RWPE2 (cell line): ENCODE measurements at regions not wholly inside any gene's neighbourhood (a gene's known extent, or its start where the extent isn't known, plus 50 kb on each side); places are given as distances from the start of the nearest gene placed in this dataset.

Experiments used
- ATAC-seq: fragments of 200-7000 bp; cut with Tn5 transposase; 3 replicates; pipeline ENCODE4 v1.9.1; 2021; ENCODE audit warnings: low read depth
- DNase-seq: peaks from one replicate; pipeline ENCODE4 v3.0.0-alpha.2; 2020; ENCODE audit warnings: low spot score
- H3K27ac ChIP-seq: fragments of 450-650 bp; 2 replicates; pipeline ENCODE4 v1.5.1; 2017; ENCODE audit warnings: mild to moderate bottlenecking; ENCODE audit not compliant: poor library complexity, severe bottlenecking
- H3K27me3 ChIP-seq: fragments of 250-450 bp; sonication (Bioruptor Pico); 2 replicates; pipeline ENCODE4 v1.5.1; 2021; ENCODE audit warnings: mild to moderate bottlenecking, moderate library complexity; ENCODE audit not compliant: insufficient read depth, poor library complexity, severe bottlenecking
- H3K36me3 ChIP-seq: fragments of 250-450 bp; sonication (Bioruptor Pico); 2 replicates; pipeline ENCODE4 v1.5.1; 2020; ENCODE audit warnings: low read depth, mild to moderate bottlenecking, moderate library complexity
- H3K4me1 ChIP-seq: fragments of 250-450 bp; sonication (Bioruptor Pico); 2 replicates; pipeline ENCODE4 v1.5.1; 2021; ENCODE audit warnings: mild to moderate bottlenecking, moderate library complexity; ENCODE audit not compliant: insufficient read depth, poor library complexity, severe bottlenecking
- H3K4me3 ChIP-seq: fragments of 250-450 bp; sonication (Bioruptor Pico); 2 replicates; pipeline ENCODE4 v1.5.1; 2021; ENCODE audit warnings: mild to moderate bottlenecking, moderate library complexity; ENCODE audit not compliant: severe bottlenecking
- H3K9me3 ChIP-seq: fragments of 250-450 bp; sonication (Bioruptor Pico); 2 replicates; pipeline ENCODE4 v1.5.1; 2021; ENCODE audit warnings: mild to moderate bottlenecking, moderate library complexity; ENCODE audit not compliant: severe bottlenecking
- CTCF ChIP-seq: fragments of 450-650 bp; IDR thresholded peaks from one replicate; pipeline ENCODE4 v1.5.1; 2017; ENCODE audit warnings: mild to moderate bottlenecking, moderate library complexity; ENCODE audit not compliant: poor library complexity, severe bottlenecking

GRCh38 chr5:42225009-42225408, 198.2 kb upstream of the GHR start:
- Histone ChIP-seq H3K27ac (no peak overlapping the region), H3K36me3 (no peaks in the 10 kb centered on the region), H3K9me3 (no peaks in the 10 kb centered on the region), H3K4me3 (no peak overlapping the region), H3K4me1 (no peaks in the 10 kb centered on the region), H3K27me3 (no peaks in the 10 kb centered on the region)
- DNase-seq (no peak), ATAC-seq (no peak)
- no peak for TF ChIP-seq CTCF

GRCh38 chr5:42228279-42228678, 195.0 kb upstream of the GHR start:
- no peaks in the 10 kb centered on the region for H3K9me3 ChIP-seq
- H3K4me3 ChIP-seq: no peak overlapping the region
- no peak for TF ChIP-seq CTCF
- H3K4me1 ChIP-seq: no peaks in the 10 kb centered on the region
- ATAC-seq (peak; percentile 31; the same call in 1 of the 3 replicates), DNase-seq (no peak)
- H3K36me3 ChIP-seq: no peaks in the 10 kb centered on the region
- H3K27me3 ChIP-seq: peaks cover 3% of the 10 kb centered on the region
- no peak overlapping the region for H3K27ac ChIP-seq

- no peak for DNase-seq
- H3K4me3 ChIP-seq: no peak overlapping the region
- no peaks in the 10 kb centered on the region for H3K9me3 ChIP-seq
- peaks cover 5% of the 10 kb centered on the region for H3K27me3 ChIP-seq
- H3K4me1 ChIP-seq: no peaks in the 10 kb centered on the region
- H3K27ac ChIP-seq: no peak overlapping the region
- ATAC-seq: no peak
- H3K36me3 ChIP-seq: no peaks in the 10 kb centered on the region
- no peak for TF ChIP-seq CTCF
Measured at GRCh38 chr5:42230839-42231238, 192.4 kb upstream of the GHR start.

- H3K27me3 ChIP-seq: peaks cover 5% of the 10 kb centered on the region
- no peak for TF ChIP-seq CTCF
- H3K36me3 ChIP-seq: no peaks in the 10 kb centered on the region
- H3K4me3 ChIP-seq: no peak overlapping the region
- H3K9me3 ChIP-seq: no peaks in the 10 kb centered on the region
- ATAC-seq (no peak), DNase-seq (no peak)
- H3K4me1 ChIP-seq: no peaks in the 10 kb centered on the region
- no peak overlapping the region for H3K27ac ChIP-seq
Measured at GRCh38 chr5:42235241-42235640, 188.0 kb upstream of the GHR start.

- Histone ChIP-seq H3K9me3 (no peaks in the 10 kb centered on the region), H3K4me3 (no peak overlapping the region), H3K27ac (no peak overlapping the region), H3K27me3 (peaks cover 5% of the 10 kb centered on the region), H3K36me3 (no peaks in the 10 kb centered on the region), H3K4me1 (no peaks in the 10 kb centered on the region)
- DNase-seq (no peak), ATAC-seq (no peak; the same call in 2 of the 3 replicates)
- no peak for TF ChIP-seq CTCF
Measured at GRCh38 chr5:42235837-42236236, 187.4 kb upstream of the GHR start.
